ENCODE measurements at regions not wholly inside any gene's neighbourhood (a gene's known extent, or its start where the extent isn't known, plus 50 kb on each side); places are given as distances from the start of the nearest gene placed in this dataset.

- TF ChIP-seq EZH2 (IDR thresholded peaks at IDR 0.05; ENCODE audit: insufficient read depth, poor library complexity, severe bottlenecking) (no peak), EZH2phosphoT487 (IDR thresholded peaks at IDR 0.05; ENCODE audit: insufficient read depth, low read depth) (no peak)
Observed at GRCh38 chr4:174119830-174120229, 163.6 kb downstream of the FBXO8 start.

Data from GM23248 (cell line).